NCI-H1092 (cell line): ENCODE measurements at regions not wholly inside any gene's neighbourhood (a gene's known extent, or its start where the extent isn't known, plus 50 kb on each side); places are given as distances from the start of the nearest gene placed in this dataset.

Source experiments
- DNase-seq: peaks from one replicate; lab custom pipeline; 2025; lab: John Stamatoyannopoulos, UW

DNA sequence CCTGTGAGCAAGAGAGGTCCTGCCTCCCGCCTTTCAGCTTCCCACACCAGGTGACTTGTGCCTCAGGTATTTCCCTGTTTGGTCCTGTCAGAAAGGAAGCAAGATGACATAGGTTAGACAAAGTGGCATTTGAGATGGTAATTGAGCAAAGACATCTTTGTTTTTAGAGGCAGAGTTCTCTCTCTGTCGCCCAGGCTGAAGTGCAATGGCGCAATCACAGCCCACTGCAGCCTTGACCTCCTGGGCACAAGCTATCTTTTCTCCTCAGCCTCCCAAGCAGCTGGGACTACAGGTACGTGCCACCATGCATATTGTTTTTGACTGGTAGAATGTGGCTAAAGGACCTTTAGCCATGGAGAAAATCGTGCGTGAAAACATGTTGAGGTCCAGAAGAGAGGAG is 339.1 kb downstream of the FGF9 start:
- DNase-seq: no peak

DNA sequence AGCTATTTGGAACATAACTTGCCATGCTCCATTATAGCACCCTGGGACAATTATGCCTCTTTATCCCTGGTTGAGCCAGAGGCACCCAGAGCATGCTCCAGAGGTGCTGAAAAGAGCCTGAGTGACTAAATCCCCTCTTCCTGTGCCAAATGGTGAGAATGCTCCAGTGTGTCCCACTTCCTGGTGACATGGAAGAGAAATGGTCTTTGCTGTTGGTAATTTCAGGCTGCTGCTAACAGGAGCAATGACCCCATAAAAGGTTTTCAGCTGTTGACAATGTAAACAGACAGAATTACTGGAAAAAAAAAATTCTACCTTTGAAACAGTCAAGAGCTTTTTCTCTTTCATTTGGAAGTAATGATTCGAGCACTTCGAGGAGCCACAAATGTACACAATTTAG is 341.8 kb downstream of the FGF9 start:
- DNase-seq: peak; percentile 42

- no peak for DNase-seq
Measured at GRCh38 chr13:22014469-22014868, 343.6 kb downstream of the FGF9 start.

DNA sequence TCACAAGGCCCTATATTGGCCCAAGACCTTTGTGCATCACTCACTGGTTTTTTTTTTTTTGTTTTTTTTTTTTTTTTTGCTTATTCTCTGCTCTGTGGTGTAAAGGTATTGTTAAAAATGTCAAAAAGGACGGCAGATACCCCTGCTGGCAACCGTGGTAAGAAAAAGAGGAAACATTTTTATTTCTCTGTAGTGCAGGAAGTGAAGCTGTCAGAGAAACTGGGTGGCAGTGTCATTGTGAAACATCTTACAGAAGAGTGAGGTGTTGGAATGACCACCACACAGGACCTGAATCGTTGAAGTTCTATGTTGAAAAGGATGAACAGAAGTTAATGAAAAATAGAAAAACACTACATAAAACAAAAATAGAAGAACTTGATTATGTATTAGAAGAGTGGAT is 346.4 kb downstream of the FGF9 start:
- no peak for DNase-seq

- DNase-seq: no peak
Measured at GRCh38 chr13:22018076-22018835, 347.4 kb downstream of the FGF9 start.

GRCh38 chr13:22018836-22019210 is 347.9 kb downstream of the FGF9 start:
- DNase-seq: no peak

DNA sequence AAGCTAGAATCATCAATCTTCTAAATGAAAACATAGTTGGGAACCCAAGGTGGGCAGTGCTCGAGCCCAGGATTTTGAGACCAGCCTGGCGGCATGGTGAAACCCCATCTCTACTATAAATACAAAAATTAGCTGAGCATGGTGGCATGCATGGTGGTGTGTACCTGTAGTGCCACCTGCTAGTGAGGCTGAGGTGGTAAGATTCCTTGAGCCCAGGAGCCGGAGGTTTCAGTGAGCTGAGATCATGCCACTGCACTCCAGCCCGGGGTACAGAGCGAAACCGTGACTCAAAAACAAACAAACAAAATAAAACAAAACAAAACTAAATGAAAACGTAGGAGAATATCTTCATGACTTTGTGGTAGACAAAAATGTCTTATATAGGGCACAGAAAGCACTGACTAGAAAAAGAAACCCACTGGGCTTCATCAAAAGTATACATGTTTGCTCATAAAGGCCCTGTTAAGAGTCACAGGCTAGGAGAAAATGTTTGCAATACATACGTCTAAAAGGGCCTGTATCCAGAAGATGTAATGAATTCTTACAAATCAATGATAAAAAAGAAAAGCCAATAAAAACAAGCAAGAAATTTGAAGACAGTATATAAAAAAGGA is 353.6 kb downstream of the FGF9 start:
- DNase-seq: no peak

DNA sequence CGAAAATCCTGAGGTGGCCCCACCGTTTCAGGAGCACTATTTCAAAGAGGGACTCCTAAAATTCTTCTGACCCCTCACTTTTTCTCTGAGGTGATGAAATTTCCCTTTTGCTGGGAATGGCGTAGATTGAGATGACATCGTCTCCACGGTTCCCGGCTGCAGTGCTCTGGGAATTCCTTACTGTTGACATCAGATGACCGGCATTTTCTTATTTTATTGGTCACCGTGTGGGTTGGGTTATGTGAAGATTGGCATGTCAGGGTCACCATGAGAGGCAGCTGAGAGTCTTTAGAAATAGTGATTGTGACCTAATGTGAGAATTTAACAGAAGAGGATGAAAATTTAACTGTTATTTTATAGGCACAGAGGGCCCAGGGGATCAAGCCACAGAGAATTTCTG is 356.7 kb downstream of the FGF9 start:
- DNase-seq: no peak

GRCh38 chr13:22028831-22029230 is 358.0 kb downstream of the FGF9 start:
- no peak for DNase-seq

GRCh38 chr13:22030321-22030720 is 359.4 kb downstream of the FGF9 start:
- no peak for DNase-seq

GRCh38 chr13:22031702-22032286 is 360.9 kb downstream of the FGF9 start:
- no peak for DNase-seq

- DNase-seq: no peak
Measured at GRCh38 chr13:22032905-22033304, 362.0 kb downstream of the FGF9 start.

DNA sequence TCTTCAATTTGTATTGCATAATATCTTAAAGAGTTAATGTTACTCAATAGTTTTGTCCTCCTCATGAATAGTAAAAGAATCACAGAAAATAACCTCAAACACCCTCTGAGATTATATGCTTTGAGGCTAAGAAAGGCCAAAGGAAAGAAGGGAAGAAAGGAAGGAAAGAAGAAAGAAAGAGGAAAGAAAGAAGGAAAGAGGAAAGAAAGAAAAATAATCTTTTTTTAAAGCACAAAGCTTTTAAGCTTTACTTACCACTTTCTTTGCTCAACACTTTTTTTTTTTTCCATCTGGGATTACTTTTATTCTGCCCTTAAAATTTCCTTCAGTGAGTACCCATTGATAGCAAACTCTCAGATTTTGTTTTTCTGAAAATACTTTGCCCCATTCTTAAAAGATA is 369.1 kb downstream of the FGF9 start:
- DNase-seq: no peak

- no peak for DNase-seq
Measured at GRCh38 chr13:22040810-22041364, 370.0 kb downstream of the FGF9 start.

DNA sequence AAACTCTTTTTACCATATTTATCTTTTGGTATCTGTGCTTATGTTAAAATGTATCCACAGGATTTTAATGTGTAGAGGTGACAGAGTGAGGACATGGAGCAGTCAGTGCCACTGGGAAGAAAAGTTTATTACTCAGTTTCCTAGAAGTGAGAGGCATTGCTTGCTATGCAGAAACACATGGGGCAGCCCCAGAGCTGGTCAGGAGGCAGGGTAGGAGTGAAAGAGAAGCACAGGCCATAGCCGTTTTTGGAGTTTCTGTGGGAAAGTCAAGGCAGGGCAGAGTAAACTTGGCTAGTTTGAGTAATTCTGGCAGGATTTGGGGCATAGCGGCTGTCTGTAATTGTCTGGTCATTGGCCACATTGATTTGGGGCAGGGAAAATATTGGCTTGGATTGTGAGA is 370.9 kb downstream of the FGF9 start:
- no peak for DNase-seq

- DNase-seq: no peak
Measured at GRCh38 chr13:22047082-22047784, 376.4 kb downstream of the FGF9 start.

GRCh38 chr13:22047785-22048104 is 376.9 kb downstream of the FGF9 start:
- DNase-seq: no peak

GRCh38 chr13:22049384-22049783 is 378.5 kb downstream of the FGF9 start:
- DNase-seq: peak; percentile 70

DNA sequence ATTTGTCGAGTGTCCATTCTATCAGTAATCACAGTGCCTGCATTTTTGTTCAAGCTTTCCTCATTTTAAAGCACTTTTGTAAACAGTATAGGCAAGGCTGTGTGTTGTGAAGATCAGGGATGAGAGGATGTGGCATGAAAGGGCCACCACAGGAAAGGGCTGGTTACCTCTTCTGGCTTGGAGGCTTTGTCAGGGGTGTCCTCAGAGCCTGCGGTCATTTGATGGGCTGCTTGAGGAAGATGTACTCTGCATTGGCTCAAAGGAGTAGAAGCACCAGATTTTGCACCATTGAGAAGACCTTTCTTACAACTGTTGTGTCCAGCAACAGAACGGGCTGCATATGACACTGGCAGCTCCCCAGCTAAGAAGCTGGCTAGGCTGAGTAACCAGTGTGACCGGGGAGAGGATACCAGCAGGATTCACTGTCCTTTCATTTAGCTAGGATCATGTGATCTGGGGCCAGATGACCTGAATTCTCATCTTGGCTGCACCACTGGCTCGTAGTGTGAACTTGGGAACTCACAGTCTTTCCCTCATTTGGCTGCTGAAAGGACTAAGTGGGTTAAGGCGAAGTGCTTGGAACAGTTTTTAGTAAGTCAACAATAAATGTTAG is 380.2 kb downstream of the FGF9 start:
- DNase-seq: no peak

GRCh38 chr13:22053053-22053452 is 382.2 kb downstream of the FGF9 start:
- no peak for DNase-seq

- no peak for DNase-seq
Measured at GRCh38 chr13:22055259-22055658, 384.4 kb downstream of the FGF9 start.

- DNase-seq: no peak
Measured at GRCh38 chr13:22060187-22060586, 389.3 kb downstream of the FGF9 start.
